ENCODE measurements at regions not wholly inside any gene's neighbourhood (a gene's known extent, or its start where the extent isn't known, plus 50 kb on each side); places are given as distances from the start of the nearest gene placed in this dataset.
"Not testable (repeated sequence)": the region's sequence is repeated elsewhere in the genome, so short reads cannot be mapped to it uniquely, and the experiment has no call there.

DNA sequence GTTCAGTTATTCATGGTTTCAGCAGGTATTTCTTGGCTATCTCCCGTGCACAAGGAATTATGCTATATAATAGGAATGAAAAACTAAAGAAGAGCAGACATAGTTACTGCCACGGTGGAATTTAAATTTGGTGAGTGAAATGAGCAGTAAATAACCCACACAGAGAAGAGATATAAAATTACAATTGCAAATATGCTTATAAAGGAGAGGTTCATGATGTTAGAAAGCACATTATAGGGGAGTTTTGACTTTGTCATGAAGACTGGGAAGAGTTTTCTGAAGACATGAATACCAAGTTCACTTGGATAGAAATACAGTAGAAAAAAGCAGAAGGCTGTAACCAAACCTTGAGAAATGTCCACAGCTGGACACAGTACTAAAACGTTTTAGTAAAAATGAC, 712.0 kb upstream of the AADAT start:
- POLR2A ChIA-PET = no interaction called here
- CTCF ChIA-PET = no interaction called here
- DNase-seq (ENCODE audit: extremely low spot score) = no peak
- TF ChIP-seq, protein P1, sequence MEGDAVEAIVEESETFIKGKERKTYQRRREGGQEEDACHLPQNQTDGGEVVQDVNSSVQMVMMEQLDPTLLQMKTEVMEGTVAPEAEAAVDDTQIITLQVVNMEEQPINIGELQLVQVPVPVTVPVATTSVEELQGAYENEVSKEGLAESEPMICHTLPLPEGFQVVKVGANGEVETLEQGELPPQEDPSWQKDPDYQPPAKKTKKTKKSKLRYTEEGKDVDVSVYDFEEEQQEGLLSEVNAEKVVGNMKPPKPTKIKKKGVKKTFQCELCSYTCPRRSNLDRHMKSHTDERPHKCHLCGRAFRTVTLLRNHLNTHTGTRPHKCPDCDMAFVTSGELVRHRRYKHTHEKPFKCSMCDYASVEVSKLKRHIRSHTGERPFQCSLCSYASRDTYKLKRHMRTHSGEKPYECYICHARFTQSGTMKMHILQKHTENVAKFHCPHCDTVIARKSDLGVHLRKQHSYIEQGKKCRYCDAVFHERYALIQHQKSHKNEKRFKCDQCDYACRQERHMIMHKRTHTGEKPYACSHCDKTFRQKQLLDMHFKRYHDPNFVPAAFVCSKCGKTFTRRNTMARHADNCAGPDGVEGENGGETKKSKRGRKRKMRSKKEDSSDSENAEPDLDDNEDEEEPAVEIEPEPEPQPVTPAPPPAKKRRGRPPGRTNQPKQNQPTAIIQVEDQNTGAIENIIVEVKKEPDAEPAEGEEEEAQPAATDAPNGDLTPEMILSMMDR (IDR thresholded peaks at IDR 0.05; ENCODE audit: control extremely low read depth, extremely low read depth, low read depth, missing control alignments) = no peak

- TF ChIP-seq, protein P1 (IDR thresholded peaks at IDR 0.05; ENCODE audit: control extremely low read depth, extremely low read depth, low read depth, missing control alignments) = no peak
- ChIA-PET POLR2A (no interaction called here), CTCF (no interaction called here)
- no peak for DNase-seq (ENCODE audit: extremely low spot score)
Observed at GRCh38 chr4:170794525-170794924, 704.8 kb upstream of the AADAT start.

- DNase-seq (ENCODE audit: extremely low spot score); POLR2A ChIA-PET; CTCF ChIA-PET: not testable (repeated sequence)
Observed at GRCh38 chr4:170788540-170789051, 698.8 kb upstream of the AADAT start.

- no peak for DNase-seq (ENCODE audit: extremely low spot score)
Observed at GRCh38 chr4:170777663-170778062, 687.9 kb upstream of the AADAT start.

GRCh38 chr4:170776983-170777382, 687.2 kb upstream of the AADAT start:
- ChIA-PET CTCF (interaction anchor here (1.1 kb wide), 1 partner anchor 518 kb away, joined by 3 read pairs; no protein-coding TSS in a partner anchor), POLR2A (no interaction called here)
- no peak for DNase-seq (ENCODE audit: extremely low spot score)
- TF ChIP-seq, protein P1 (IDR thresholded peaks at IDR 0.05; ENCODE audit: control extremely low read depth, extremely low read depth, low read depth, missing control alignments) = no peak

More at GRCh38 chr4:170777663-170778062, 687.9 kb upstream of the AADAT start:
- TF ChIP-seq, protein P1 (IDR thresholded peaks at IDR 0.05; ENCODE audit: control extremely low read depth, extremely low read depth, low read depth, missing control alignments) = no peak
- ChIA-PET POLR2A (no interaction called here), CTCF (no interaction called here)

DNA sequence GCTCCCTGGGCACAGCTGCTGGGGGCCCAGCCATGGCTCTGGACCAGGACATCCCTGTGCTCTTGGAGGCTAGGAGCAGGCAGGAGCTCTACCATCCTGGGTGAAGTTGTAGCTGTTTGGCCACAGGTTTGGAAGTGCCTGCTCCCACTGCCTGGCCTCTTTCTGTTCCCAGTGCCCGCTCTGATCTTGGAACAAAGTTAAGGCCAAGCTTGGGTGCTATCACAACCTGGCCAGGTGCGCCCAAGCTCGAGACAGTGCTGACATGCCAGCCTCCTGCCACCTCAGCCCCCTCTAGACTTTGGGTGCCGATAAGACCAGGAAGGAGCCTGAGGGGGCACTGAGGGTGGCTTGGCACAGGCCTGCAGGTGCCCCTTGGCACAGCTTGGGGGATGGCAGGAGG, 686.1 kb upstream of the AADAT start:
- TF ChIP-seq, protein P1 (IDR thresholded peaks at IDR 0.05; ENCODE audit: control extremely low read depth, extremely low read depth, low read depth, missing control alignments) = no peak
- CTCF ChIA-PET = no interaction called here
- no peak for DNase-seq (ENCODE audit: extremely low spot score)
- POLR2A ChIA-PET = no interaction called here

DNA sequence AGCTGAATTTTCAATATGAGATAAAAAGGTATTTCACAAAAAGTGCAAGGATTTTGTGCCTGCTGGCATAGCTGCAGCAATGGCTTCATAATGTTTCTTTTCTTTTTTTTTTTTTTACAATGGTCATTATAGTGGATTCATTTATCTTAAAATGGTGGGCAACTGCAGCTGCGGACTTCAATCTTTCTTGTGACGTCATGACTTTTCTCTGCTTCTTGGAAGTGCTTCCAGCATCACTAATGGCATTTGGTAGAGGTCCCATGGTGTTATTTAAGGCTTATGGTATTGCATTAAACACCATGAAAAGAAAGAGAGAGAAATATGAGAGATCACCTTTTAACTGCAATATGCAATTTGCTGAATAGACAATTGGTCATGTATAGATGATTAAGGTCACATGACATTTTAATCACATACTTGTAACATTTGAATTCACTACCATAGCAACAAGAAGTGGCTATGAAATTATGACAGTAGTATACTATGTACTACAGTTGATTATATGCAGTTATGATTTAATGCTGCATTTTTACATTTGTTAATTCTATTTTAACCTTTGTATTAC, 684.0 kb upstream of the AADAT start:
- TF ChIP-seq, protein P1 (IDR thresholded peaks at IDR 0.05; ENCODE audit: control extremely low read depth, extremely low read depth, low read depth, missing control alignments) = no peak
- DNase-seq (ENCODE audit: extremely low spot score) = no peak
- CTCF ChIA-PET = no interaction called here
- POLR2A ChIA-PET = no interaction called here

Data from GM10248 (cell line).